ENCODE measurements at regions not wholly inside any gene's neighbourhood (a gene's known extent, or its start where the extent isn't known, plus 50 kb on each side); places are given as distances from the start of the nearest gene placed in this dataset.

- TF ChIP-seq CTCF (IDR thresholded peaks at IDR 0.05): no peak
- TF ChIP-seq POLR2A (IDR thresholded peaks at IDR 0.05; ENCODE audit: low read length): no peak
- TF ChIP-seq MAZ (IDR thresholded peaks at IDR 0.05; ENCODE audit: borderline replicate concordance, low read depth, low read length): no peak
- TF ChIP-seq HDAC2 (IDR thresholded peaks at IDR 0.05): no peak
- TF ChIP-seq NR3C1 (IDR thresholded peaks at IDR 0.05): no peak
Measured at GRCh38 chr13:83577183-83577582, 305.1 kb downstream of the SLITRK1 start.

Data from A549 (cell line).